ENCODE measurements at regions not wholly inside any gene's neighbourhood (a gene's known extent, or its start where the extent isn't known, plus 50 kb on each side); places are given as distances from the start of the nearest gene placed in this dataset.

GRCh38 chrX:37904833-37905232 lies 57.5 kb upstream of the DYNLT3 start:
- TF ChIP-seq CTCF (IDR thresholded peaks at IDR 0.05), result no peak
- TF ChIP-seq EP300 (IDR thresholded peaks at IDR 0.05), result no peak
- no peak for TF ChIP-seq POLR2A (IDR thresholded peaks at IDR 0.05)
- Histone ChIP-seq H3K4me3 (no peak overlapping the region), H3K36me3 (no peaks in the 10 kb centered on the region), H3K27ac (no peak overlapping the region), H3K4me1 (peaks cover 0 to 7% (median 0%) of the 10 kb centered on the region in 4 donors), H3K27me3 (peaks cover 0 to 22% of the 10 kb centered on the region in 2 donors), H3K9me3 (no peaks in the 10 kb centered on the region)
- DNase-seq (ENCODE audit: low spot score in 2 of 2), result no peak
- 64 to 92% methylated on average over 2 of the region's 2 CpGs for WGBS, 2 donors

GRCh38 chrX:37905436-37906147 lies 58.2 kb upstream of the DYNLT3 start:
- WGBS, 2 donors, result 7 to 32% methylated on average over 2 to 14 of the region's 36 CpGs
- Histone ChIP-seq H3K4me1 (peaks cover 0 to 7% (median 0%) of the 10 kb centered on the region in 4 donors), H3K9me3 (no peaks in the 10 kb centered on the region), H3K27me3 (peaks cover 0 to 22% of the 10 kb centered on the region in 2 donors), H3K4me3 (peak overlapping the region in 1 of 4 donors; percentile 15), H3K27ac (no peak overlapping the region), H3K36me3 (no peaks in the 10 kb centered on the region)
- DNase-seq (ENCODE audit: low spot score in 2 of 2), result no peak
- TF ChIP-seq CTCF (IDR thresholded peaks at IDR 0.05) (no peak), EP300 (IDR thresholded peaks at IDR 0.05) (no peak), POLR2A (IDR thresholded peaks at IDR 0.05) (no peak)

GRCh38 chrX:37906357-37906756 lies 59.0 kb upstream of the DYNLT3 start:
- no peak overlapping the region for H3K27ac ChIP-seq
- H3K4me1 ChIP-seq, result peaks cover 0 to 7% (median 0%) of the 10 kb centered on the region in 4 donors
- peaks cover 0 to 22% of the 10 kb centered on the region in 2 donors for H3K27me3 ChIP-seq
- H3K9me3 ChIP-seq, result no peaks in the 10 kb centered on the region
- no peak for TF ChIP-seq EP300 (IDR thresholded peaks at IDR 0.05)
- TF ChIP-seq POLR2A (IDR thresholded peaks at IDR 0.05), result no peak
- TF ChIP-seq CTCF (IDR thresholded peaks at IDR 0.05), result no peak
- H3K4me3 ChIP-seq, result no peak overlapping the region
- no peak for DNase-seq (ENCODE audit: low spot score in 2 of 2)
- H3K36me3 ChIP-seq, result no peaks in the 10 kb centered on the region
- 32 to 62% methylated on average over 11 of the region's 11 CpGs for WGBS, 2 donors

- Histone ChIP-seq H3K9me3 (no peaks in the 10 kb centered on the region), H3K27ac (no peak overlapping the region), H3K27me3 (peaks cover 0 to 22% of the 10 kb centered on the region in 2 donors), H3K4me1 (peaks cover 0 to 7% (median 0%) of the 10 kb centered on the region in 4 donors), H3K4me3 (no peak overlapping the region), H3K36me3 (no peaks in the 10 kb centered on the region)
- no peak for DNase-seq (ENCODE audit: low spot score in 2 of 2)
- 100% methylated on average over 1 of the region's 1 CpG for WGBS, 2 donors
- TF ChIP-seq POLR2A (IDR thresholded peaks at IDR 0.05) (no peak), EP300 (IDR thresholded peaks at IDR 0.05) (no peak), CTCF (IDR thresholded peaks at IDR 0.05) (no peak)
Measured at GRCh38 chrX:37910186-37910585, 62.8 kb upstream of the DYNLT3 start.

- TF ChIP-seq CTCF (IDR thresholded peaks at IDR 0.05) (no peak), POLR2A (IDR thresholded peaks at IDR 0.05) (no peak), EP300 (IDR thresholded peaks at IDR 0.05) (no peak)
- peaks cover 0 to 3% of the 10 kb centered on the region in 2 donors for H3K27me3 ChIP-seq
- no peaks in the 10 kb centered on the region for H3K4me1 ChIP-seq
Measured at GRCh38 chrX:37912304-37912703, 64.9 kb upstream of the DYNLT3 start.

More at GRCh38 chrX:37912304-37912703, 64.9 kb upstream of the DYNLT3 start:
- Histone ChIP-seq H3K36me3 (no peaks in the 10 kb centered on the region), H3K9me3 (no peaks in the 10 kb centered on the region), H3K27ac (no peak overlapping the region), H3K4me3 (no peak overlapping the region)
- WGBS, 2 donors, result 58 to 74% methylated on average over 3 of the region's 3 CpGs
- DNase-seq (ENCODE audit: low spot score in 2 of 2), result no peak

Measured in tibial nerve (tissue), 4 donors.